ENCODE measurements at regions not wholly inside any gene's neighbourhood (a gene's known extent, or its start where the extent isn't known, plus 50 kb on each side); places are given as distances from the start of the nearest gene placed in this dataset.

GRCh38 chr9:20135119-20135697, 346.4 kb upstream of the SLC24A2 start:
- no peaks in the 10 kb centered on the region for H3K27me3 Mint-ChIP-seq
- TF ChIP-seq CTCF (IDR thresholded peaks at IDR 0.05): no peak
- intact Hi-C loops (cut with DNase I, micrococcal nuclease): no loop called here
- no peak for ATAC-seq (ENCODE audit: poor library complexity)
- ChIA-PET CTCF (no interaction called here), POLR2A (no interaction called here)
- Histone ChIP-seq H3K9me3 (ENCODE audit: control insufficient read depth in 1 of 2, insufficient read depth in 1 of 2, low read length in 2 of 2) (no peaks in the 10 kb centered on the region), H3K4me3 (ENCODE audit: low read length) (no peak overlapping the region), H3K36me3 (ENCODE audit: insufficient read depth, low read length) (no peaks in the 10 kb centered on the region), H3K27me3 (ENCODE audit: control insufficient read depth in 1 of 2, insufficient read depth in 2 of 2, low read length in 2 of 2) (no peaks in the 10 kb centered on the region), H3K4me1 (ENCODE audit: insufficient read depth, low read length) (no peaks in the 10 kb centered on the region), H3K27ac (ENCODE audit: low read depth in 1 of 2, low read length in 2 of 2) (no peak overlapping the region)
- H3K9me3 Mint-ChIP-seq: no peaks in the 10 kb centered on the region
- no peaks in the 10 kb centered on the region for H3K4me1 Mint-ChIP-seq (ENCODE audit: low read depth)
- DNase-seq: no peak
- no peaks in the 10 kb centered on the region for H3K36me3 Mint-ChIP-seq (ENCODE audit: low read depth)
- H3K4me3 Mint-ChIP-seq: no peak overlapping the region
- H3K27ac Mint-ChIP-seq: no peak overlapping the region

- Mint-ChIP-seq H3K4me3 (no peak overlapping the region), H3K27ac (no peak overlapping the region), H3K4me1 (ENCODE audit: low read depth) (no peaks in the 10 kb centered on the region), H3K36me3 (ENCODE audit: low read depth) (no peaks in the 10 kb centered on the region), H3K27me3 (no peaks in the 10 kb centered on the region), H3K9me3 (no peaks in the 10 kb centered on the region)
- ATAC-seq (ENCODE audit: poor library complexity) (no peak), DNase-seq (no peak)
- Histone ChIP-seq H3K27me3 (ENCODE audit: control insufficient read depth in 1 of 2, insufficient read depth in 2 of 2, low read length in 2 of 2) (no peaks in the 10 kb centered on the region), H3K9me3 (ENCODE audit: control insufficient read depth in 1 of 2, insufficient read depth in 1 of 2, low read length in 2 of 2) (no peaks in the 10 kb centered on the region), H3K4me3 (ENCODE audit: low read length) (no peak overlapping the region), H3K4me1 (ENCODE audit: insufficient read depth, low read length) (no peaks in the 10 kb centered on the region), H3K27ac (ENCODE audit: low read depth in 1 of 2, low read length in 2 of 2) (no peak overlapping the region), H3K36me3 (ENCODE audit: insufficient read depth, low read length) (no peaks in the 10 kb centered on the region)
- TF ChIP-seq CTCF (IDR thresholded peaks at IDR 0.05): no peak
- intact Hi-C loops (cut with DNase I, micrococcal nuclease): no loop called here
- ChIA-PET CTCF (no interaction called here), POLR2A (no interaction called here)
Observed at GRCh38 chr9:20125727-20126126, 336.9 kb upstream of the SLC24A2 start.

DNA sequence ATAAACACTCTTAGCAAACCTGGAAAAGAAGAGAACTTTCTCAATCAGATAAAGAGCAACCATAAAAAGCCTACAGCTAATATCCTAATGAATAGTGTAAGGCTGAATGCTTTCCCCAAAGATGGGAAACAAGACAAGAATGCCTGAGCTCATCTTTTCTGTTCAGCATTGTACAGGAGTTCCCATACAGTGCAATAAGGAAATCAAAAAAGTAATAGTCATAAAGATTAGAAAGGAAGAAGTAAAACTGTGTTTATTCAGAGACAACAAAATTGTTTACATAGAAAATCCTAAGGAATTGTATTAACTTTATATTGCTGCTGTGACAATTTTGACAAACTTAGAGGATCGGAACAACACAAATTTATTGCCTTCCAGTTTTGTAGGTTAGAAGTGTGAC, 330.7 kb upstream of the SLC24A2 start:
- DNase-seq: no peak
- no peak for TF ChIP-seq CTCF (IDR thresholded peaks at IDR 0.05)
- intact Hi-C loops (cut with DNase I, micrococcal nuclease): no loop called here
- peaks cover 12% of the 10 kb centered on the region for H3K9me3 Mint-ChIP-seq
- Histone ChIP-seq H3K36me3 (ENCODE audit: insufficient read depth, low read length) (no peaks in the 10 kb centered on the region), H3K4me3 (ENCODE audit: low read length) (no peak overlapping the region), H3K4me1 (ENCODE audit: insufficient read depth, low read length) (no peaks in the 10 kb centered on the region), H3K27ac (ENCODE audit: low read depth in 1 of 2, low read length in 2 of 2) (no peak overlapping the region), H3K27me3 (ENCODE audit: control insufficient read depth in 1 of 2, insufficient read depth in 2 of 2, low read length in 2 of 2) (no peaks in the 10 kb centered on the region), H3K9me3 (ENCODE audit: control insufficient read depth in 1 of 2, insufficient read depth in 1 of 2, low read length in 2 of 2) (peaks cover 0 to 7% of the 10 kb centered on the region in 2 experiments)
- peaks cover 4% of the 10 kb centered on the region for H3K36me3 Mint-ChIP-seq (ENCODE audit: low read depth)
- no peaks in the 10 kb centered on the region for H3K4me1 Mint-ChIP-seq (ENCODE audit: low read depth)
- no peak overlapping the region for H3K4me3 Mint-ChIP-seq
- H3K27me3 Mint-ChIP-seq: no peaks in the 10 kb centered on the region
- ATAC-seq (ENCODE audit: poor library complexity): no peak
- ChIA-PET POLR2A (no interaction called here), CTCF (no interaction called here)
- H3K27ac Mint-ChIP-seq: no peak overlapping the region
